ENCODE measurements at regions not wholly inside any gene's neighbourhood (a gene's known extent, or its start where the extent isn't known, plus 50 kb on each side); places are given as distances from the start of the nearest gene placed in this dataset.

DNA sequence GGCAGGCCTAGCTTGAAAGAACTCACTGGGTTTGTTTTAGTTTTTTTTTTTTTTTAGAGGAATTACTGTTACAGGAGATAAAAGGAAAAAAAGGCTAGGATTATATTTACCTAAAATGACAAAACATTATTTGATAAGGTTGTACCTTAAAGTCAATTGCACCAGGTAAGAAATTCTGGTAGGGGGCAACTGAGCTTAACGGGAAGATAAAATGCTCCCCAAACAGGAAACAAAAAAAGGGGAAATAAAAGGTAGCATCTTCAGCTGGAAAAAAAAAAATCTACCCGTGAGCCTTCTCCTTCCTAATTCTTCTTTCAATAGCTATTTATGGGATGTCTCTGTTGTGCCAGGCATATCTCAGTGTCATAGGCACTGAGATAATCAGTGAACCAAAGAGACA is 164.5 kb downstream of the PIK3R1 start:
- DNase-seq, result no peak

- DNase-seq, result no peak
Observed at GRCh38 chr5:68381060-68381459, 165.5 kb downstream of the PIK3R1 start.

DNA sequence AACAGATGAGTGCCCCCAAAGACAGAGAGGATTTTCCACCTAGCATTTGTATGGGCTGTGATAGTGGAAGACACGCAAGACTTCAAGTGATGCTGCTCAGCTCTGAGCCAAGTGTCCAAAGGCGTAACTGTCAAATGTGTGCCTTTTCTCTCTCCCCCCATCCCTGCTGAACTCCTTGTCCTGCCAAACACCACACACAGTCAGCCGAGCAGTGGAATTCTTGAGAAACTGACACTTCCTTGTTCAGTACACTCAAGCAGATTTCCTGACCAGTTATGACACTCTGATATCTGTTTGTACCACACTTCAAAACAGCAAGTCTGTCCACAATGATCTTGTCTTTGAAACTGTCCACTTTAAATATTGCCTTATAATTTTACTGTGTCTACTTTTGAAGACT is 166.4 kb downstream of the PIK3R1 start:
- peak; percentile 29 to 50 for DNase-seq

DNA sequence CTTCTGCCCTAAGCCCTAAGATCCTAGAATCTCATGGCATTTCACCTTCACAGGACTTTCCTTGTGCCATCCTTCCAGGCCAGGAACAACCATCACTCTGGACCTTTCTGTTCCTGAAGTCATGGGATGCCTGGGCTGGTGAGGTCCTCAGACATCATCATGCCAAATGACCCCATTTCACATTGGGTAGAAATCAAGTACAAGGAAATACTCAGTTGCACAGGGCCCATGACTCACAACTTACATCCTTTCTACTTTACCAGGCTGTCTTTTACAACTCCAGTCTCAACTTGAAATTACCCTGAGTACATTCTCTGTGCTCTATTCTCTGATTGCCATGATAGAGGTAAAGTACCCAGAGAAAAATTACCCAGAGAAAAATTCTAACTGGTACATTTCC is 167.1 kb downstream of the PIK3R1 start:
- peak in 1 of 2 donors; percentile 18 for DNase-seq

DNA sequence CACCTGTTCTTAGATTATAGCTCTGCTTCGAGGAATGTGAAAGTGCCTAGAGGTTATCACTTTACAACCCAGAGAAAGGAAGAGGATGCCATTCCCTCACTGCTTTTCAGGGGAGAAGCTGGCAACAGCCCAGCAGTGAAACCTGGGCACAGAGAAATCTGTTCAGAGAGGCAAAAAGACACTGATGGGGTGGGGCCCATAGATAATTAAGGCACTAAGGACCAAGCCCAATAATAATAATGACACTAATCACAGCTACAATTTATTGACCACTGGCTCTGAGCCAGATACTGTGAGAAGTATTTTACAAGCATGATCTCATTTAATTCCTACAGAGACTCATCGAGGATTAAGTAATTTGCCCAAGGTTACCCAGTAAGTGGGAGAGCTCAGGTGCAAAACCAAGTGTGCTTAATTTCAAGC is 168.3 kb downstream of the PIK3R1 start:
- DNase-seq, result no peak

- no peak for DNase-seq
Observed at GRCh38 chr5:68384936-68385594, 169.5 kb downstream of the PIK3R1 start.

DNA sequence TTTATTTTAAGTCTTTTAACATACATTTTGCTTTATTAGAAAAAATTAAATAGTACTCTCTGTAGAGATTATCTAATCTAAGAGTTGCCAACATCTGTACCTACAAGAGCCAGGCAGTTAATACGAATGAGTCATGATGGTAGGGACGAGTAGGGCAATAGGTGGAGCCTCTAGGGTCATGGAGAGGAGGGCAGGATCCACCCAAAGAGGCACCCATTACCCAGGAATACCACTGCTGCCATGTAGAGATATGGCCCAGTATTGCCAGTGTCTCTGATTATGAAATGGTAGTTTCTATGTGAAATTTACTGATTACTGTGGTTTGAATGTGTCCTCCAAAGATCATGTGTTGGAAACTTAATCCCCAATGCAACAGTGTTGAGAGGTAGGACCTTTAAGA is 170.4 kb downstream of the PIK3R1 start:
- no peak for DNase-seq

DNA sequence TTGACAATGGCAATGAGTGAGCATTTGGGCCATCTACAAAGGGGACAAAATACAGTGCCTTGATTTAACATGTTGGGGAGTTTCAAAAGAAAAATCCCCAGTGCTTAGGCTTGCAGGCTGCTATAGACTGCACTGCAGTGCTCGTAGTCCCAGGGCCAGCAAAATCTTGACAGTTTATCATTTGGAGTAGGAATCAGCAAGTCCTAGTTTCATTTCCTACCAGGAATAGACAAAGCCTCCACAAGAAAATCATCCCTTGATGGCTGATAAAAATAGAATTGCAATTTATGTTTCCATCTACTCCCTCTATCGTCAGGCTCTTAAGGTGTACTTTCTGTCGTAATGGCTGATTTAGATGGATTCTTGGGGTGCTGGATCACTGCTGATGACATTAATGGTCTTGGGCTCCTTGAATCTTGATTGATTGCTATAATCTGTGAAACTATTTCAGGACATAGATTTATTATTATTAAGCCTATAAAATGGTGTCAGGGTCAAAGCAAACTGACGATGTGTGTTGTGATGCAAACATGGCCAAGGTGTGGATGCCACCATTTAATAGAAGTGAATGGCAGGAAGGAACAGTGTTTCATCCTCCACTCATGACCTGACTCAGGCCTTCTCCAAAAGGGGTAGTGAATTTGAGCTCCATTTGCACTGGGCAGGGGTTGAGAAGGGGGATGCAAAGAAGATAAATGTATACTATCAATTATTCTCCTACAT is 171.7 kb downstream of the PIK3R1 start:
- DNase-seq, result no peak

GRCh38 chr5:68389618-68390017 is 174.1 kb downstream of the PIK3R1 start:
- no peak for DNase-seq

GRCh38 chr5:68392617-68393016 is 177.1 kb downstream of the PIK3R1 start:
- DNase-seq, result peak; percentile 22 to 28

DNA sequence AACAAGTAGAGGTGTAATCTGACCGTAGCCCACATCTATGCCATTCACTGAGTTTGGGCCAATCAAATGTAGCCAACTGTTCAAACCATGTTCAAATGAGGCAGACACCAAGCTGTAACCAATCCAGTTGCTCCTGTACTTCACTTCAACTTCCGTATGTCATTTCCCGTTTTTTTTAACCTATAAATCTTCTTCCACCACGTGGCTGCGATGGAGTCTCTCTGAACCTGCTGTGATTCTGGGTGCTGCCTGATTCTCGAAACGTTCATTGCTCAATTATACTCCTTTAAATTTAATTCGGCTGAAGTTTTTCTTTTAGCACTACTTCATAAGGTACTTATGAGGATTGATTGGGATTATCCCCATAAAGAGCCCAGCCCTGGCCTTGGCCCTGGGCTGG is 179.7 kb downstream of the PIK3R1 start:
- no peak for DNase-seq

- no peak for DNase-seq
Observed at GRCh38 chr5:68395926-68396511, 180.5 kb downstream of the PIK3R1 start.

DNA sequence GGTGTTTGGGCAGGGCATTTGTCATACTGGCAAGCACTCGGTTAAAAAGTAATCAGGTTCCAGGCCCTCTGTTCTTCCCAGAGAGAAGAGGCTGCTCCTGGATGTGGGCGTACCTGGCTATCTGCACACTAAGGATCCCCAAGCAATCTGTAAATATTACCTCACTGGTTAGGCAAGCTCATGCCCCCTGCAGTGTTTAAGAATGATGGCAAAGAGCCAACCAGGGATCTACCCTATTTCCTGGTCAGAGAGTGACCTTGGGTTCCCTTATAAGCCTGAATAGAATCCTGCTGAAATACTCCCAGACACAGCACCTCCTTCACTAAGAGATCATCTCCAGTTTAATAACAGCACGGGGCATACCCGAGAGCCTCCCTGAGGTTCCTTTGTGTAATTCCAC is 181.2 kb downstream of the PIK3R1 start:
- DNase-seq, result no peak

DNA sequence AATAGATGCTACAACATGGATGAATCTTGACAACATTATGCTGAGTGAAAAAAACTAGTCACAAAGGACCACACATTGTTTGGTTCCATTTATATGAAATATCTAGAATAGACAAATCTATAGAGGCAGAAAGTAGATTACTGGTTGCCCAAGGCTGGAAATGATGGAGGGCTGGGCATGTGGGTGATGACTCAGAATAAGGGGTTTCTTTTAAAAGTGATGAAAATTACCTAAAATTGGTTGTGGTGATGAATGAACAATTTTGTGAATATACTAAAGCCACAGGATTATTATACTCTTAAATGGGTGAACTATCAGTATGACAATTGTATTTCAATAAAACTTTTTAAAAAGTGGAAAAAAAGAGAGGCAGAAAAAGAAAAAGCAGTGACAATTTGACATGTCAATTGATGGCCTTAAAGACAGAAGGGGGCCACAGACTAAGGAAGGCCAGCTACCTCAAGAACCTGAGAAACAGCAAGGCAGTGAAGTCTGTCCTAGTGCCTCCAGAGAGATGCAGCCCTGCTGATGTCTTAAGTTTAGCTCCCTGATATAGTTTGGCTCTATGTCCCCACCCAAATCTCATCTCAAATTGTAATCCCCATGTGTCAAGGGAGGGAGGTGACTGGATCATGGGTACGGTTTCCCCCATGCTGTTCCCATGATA is 182.7 kb downstream of the PIK3R1 start:
- no peak for DNase-seq

DNA sequence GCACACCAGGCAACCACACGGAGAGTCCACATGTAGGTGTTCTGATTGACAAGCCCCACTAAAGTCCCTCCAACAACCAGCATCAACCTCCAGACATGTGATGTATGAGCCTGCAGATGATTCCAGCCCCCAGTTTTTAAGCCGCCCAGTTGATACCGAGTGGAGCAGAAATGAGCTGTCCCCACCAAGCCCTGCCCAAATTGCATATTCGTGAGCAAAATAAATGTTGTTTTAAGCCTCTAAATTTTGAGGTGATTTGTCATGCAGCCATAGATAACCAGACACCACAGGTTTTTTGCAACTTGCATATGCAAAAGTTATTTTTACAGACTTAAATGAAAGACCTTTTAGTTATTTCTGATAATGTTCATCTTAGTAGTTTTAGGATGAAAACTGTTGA is 187.7 kb downstream of the PIK3R1 start:
- no peak for DNase-seq

GRCh38 chr5:68404246-68404645 is 188.7 kb downstream of the PIK3R1 start:
- no peak for DNase-seq

DNA sequence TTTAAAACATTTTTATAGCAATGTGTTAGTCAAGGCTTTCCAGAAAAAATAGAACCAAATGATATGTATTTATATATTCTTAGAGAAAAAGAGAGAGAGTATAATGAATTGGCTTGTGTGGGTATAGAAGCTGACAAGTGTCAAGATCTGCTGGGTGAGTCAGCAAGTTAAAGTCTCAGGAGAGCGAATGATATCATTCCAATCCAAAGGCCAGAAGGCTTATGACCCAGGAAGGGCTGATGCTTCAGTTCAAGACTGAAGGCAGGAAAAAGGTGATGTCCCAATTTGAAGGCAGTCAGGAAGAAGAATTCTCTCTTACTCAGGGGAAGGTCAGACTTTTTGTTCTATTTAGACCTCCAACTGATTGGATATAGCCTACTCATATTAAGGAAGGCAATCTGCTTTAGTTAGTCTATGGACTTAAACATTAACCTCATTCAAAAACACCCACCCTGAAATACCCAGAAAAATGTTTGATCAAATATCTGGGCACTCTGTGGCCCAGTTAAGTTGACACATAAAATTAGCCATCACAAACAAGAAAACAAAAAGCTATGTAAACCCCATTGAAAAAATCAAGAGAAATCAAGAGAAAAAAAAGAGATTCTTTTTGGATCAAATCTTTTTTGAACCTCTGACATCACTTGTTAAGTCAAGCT is 189.6 kb downstream of the PIK3R1 start:
- peak; percentile 38 to 64 for DNase-seq

GRCh38 chr5:68405784-68406743 is 190.5 kb downstream of the PIK3R1 start:
- DNase-seq, result no peak

- DNase-seq, result peak; percentile 20 to 30
Observed at GRCh38 chr5:68406767-68407241, 191.2 kb downstream of the PIK3R1 start.

- DNase-seq, result no peak
Observed at GRCh38 chr5:68407311-68408239, 192.0 kb downstream of the PIK3R1 start.
